Endothelial cell of umbilical vein (primary cell): ENCODE measurements at regions not wholly inside any gene's neighbourhood (a gene's known extent, or its start where the extent isn't known, plus 50 kb on each side); places are given as distances from the start of the nearest gene placed in this dataset.

Experiments used
- BruUV-seq: library from RNA; stranded (reverse); fragments of 400-500 nt; replicated peaks from 2 replicates; lab custom pipeline; 2021; lab: Mats Ljungman, UMichigan
- CTCF ChIA-PET: fragments of 300-600, 350-600 bp; sonication (Branson Sonifier 250); formaldehyde crosslinking; loops from one replicate; lab custom pipeline; 2021; ENCODE audit warnings: antibody characterized with exemption, inconsistent platforms; lab: Charles Lee
- POLR2A ChIA-PET: fragments of 300-600, 350-600 bp; sonication (Branson Sonifier 250); formaldehyde crosslinking; loops from one replicate; lab custom pipeline; 2021; ENCODE audit warnings: antibody characterized with exemption, inconsistent platforms; lab: Charles Lee
- DNase-seq: peaks from one replicate; pipeline ENCODE4 v3.0.0-alpha.2; 2011; ENCODE audit warnings: low read depth, low spot score
- FAIRE-seq: peaks from 2 replicates; lab custom pipeline; 2011; peaks lifted over from hg19 to GRCh38; lab: Jason Lieb, UNC
- H2AFZ ChIP-seq: 2 replicates; pipeline ENCODE4 v1.6.0; 2012; ENCODE audit warnings: low read depth, low read length, control low read depth, inconsistent platforms
- H3K27ac ChIP-seq: 2 replicates; pipeline ENCODE4 v1.5.1; 2011; ENCODE audit warnings: low read depth, mild to moderate bottlenecking, control low read depth, low read length, moderate library complexity; ENCODE audit not compliant: insufficient read depth
- H3K27me3 ChIP-seq, 2 experiments: 2 replicates each; pipeline versions ENCODE4 v1.6.0 to v1.6.1; 2011; ENCODE audit warnings: low read length in 2 of 2, mixed read lengths in 1 of 2; ENCODE audit not compliant: control insufficient read depth in 2 of 2, insufficient read depth in 2 of 2
- H3K36me3 ChIP-seq, 2 experiments: 2 replicates in 1 of 2; 3 replicates in 1 of 2; pipeline ENCODE4 v1.5.1; 2011; ENCODE audit warnings: low read length in 2 of 2, mild to moderate bottlenecking in 1 of 2, moderate library complexity in 1 of 2; ENCODE audit not compliant: control insufficient read depth in 2 of 2, insufficient read depth in 2 of 2; ENCODE audit errors: extremely low read depth in 1 of 2
- H3K4me1 ChIP-seq: 3 replicates; pipeline ENCODE4 v1.5.1; 2011; ENCODE audit warnings: mild to moderate bottlenecking, low read length; ENCODE audit not compliant: control insufficient read depth, insufficient read depth; ENCODE audit errors: extremely low read depth
- H3K4me2 ChIP-seq: 2 replicates; pipeline ENCODE4 v1.6.1; 2011; ENCODE audit warnings: low read length, control low read depth, mixed read lengths; ENCODE audit not compliant: insufficient read depth
- H3K4me3 ChIP-seq, 3 experiments: fragments of 200-600 bp in 1 of 3; sonication (generic), shearing (Covaris generic) in 1 of 3; replicated peaks in 1 of 3; 2 replicates each; pipeline ENCODE4 v1.5.1; 2011 to 2016; ENCODE audit warnings: control low read depth in 3 of 3, low read length in 3 of 3, mild to moderate bottlenecking in 2 of 3, inconsistent platforms in 1 of 3, low read depth in 1 of 3, moderate library complexity in 1 of 3; ENCODE audit not compliant: insufficient read depth in 1 of 3
- H3K79me2 ChIP-seq: 2 replicates; pipeline ENCODE4 v1.6.0; 2012; ENCODE audit warnings: low read length, inconsistent platforms; ENCODE audit not compliant: control insufficient read depth, insufficient read depth
- H3K9ac ChIP-seq: replicated peaks from 2 replicates; pipeline ENCODE3; 2011; ENCODE audit warnings: low read length, control low read depth; ENCODE audit not compliant: insufficient read depth; ENCODE audit errors: extremely low read depth
- H3K9me1 ChIP-seq: replicated peaks from 3 replicates; pipeline ENCODE4 v1.6.0; 2011; ENCODE audit warnings: mild to moderate bottlenecking, low read length; ENCODE audit not compliant: control insufficient read depth, insufficient read depth; ENCODE audit errors: extremely low read depth
- H3K9me3 ChIP-seq: replicated peaks from 2 replicates; pipeline ENCODE4 v1.5.1; 2012; ENCODE audit warnings: low read length, inconsistent platforms; ENCODE audit not compliant: control insufficient read depth, insufficient read depth
- H4K20me1 ChIP-seq: replicated peaks from 2 replicates; pipeline ENCODE3; 2011; ENCODE audit warnings: mild to moderate bottlenecking, low read length; ENCODE audit not compliant: control insufficient read depth, insufficient read depth; ENCODE audit errors: extremely low read depth
- EZH2 ChIP-seq: IDR thresholded peaks from 2 replicates; pipeline ENCODE4 v1.6.1; 2012; ENCODE audit warnings: borderline replicate concordance, low read depth, mild to moderate bottlenecking, moderate library complexity, low read length, inconsistent platforms; ENCODE audit not compliant: severe bottlenecking
- GATA2 ChIP-seq: IDR thresholded peaks from 2 replicates; pipeline ENCODE4 v1.7.0; 2011; ENCODE audit warnings: low read depth, mild to moderate bottlenecking, moderate library complexity, mixed read lengths, low read length; ENCODE audit not compliant: insufficient read length, insufficient read depth
- POLR2AphosphoS5 ChIP-seq: IDR thresholded peaks from 2 replicates; pipeline ENCODE4 v1.6.1; 2012; ENCODE audit warnings: low read depth, mild to moderate bottlenecking, control low read depth, low read length, moderate library complexity; ENCODE audit not compliant: insufficient read depth
- dilution Hi-C: fragments of 300-500 bp; cut with MboI; formaldehyde crosslinking; loops from one replicate; pipeline ENCODE4 v1.15.0; 2019; ENCODE audit warnings: low sequenced_read_pairs; ENCODE audit not compliant: extremely low pct_ligation_motif_present
- intact Hi-C: fragments of 100-400 bp; cut with micrococcal nuclease; formaldehyde crosslinking; loops from one replicate; pipeline ENCODE4 v1.10.0; 2022
- TF ChIP-seq, protein P1 (sequence below), 2 donors: IDR thresholded peaks; 1 replicate in 1 of 2; 2 replicates in 1 of 2; pipeline ENCODE4 v1.5.1; 2011; ENCODE audit warnings: low read length in 2 of 2, mild to moderate bottlenecking in 2 of 2, moderate library complexity in 2 of 2, control low read depth in 1 of 2, inconsistent platforms in 1 of 2, low read depth in 1 of 2; ENCODE audit not compliant: insufficient read depth in 1 of 2; ENCODE audit errors: extremely low read depth in 1 of 2
- TF ChIP-seq, protein P2 (sequence below): IDR thresholded peaks from 2 replicates; pipeline ENCODE4 v1.6.1; 2011; ENCODE audit not compliant: insufficient read depth, insufficient read length

DNA sequence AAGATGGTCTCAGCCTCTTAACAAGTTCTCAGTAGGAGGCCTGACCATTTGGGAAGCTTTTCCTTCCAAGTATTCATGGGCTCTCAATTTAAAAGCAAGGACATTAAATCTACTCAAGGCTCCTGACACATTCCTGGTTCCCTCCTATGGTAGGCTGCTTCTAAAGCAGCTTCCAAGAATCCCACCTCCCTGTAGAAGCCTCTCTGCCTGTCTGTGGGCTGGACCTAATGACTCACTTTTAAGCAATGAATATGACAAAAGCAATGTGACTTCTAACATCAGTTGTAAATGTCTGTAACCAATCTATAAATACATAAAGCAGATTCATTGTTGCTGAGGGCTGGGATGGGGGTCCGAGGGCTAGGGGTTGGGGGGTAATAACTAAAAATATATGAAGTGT is 99.5 kb upstream of the FAM9B start:
- ChIA-PET POLR2A (no interaction called here), CTCF (no interaction called here)
- H3K4me3 ChIP-seq: no peak overlapping the region
- intact Hi-C loops: no loop called here
- H3K36me3 ChIP-seq: no peaks in the 10 kb centered on the region
- H3K27me3 ChIP-seq: no peaks in the 10 kb centered on the region
- dilution Hi-C loops: no loop called here
- H2AFZ ChIP-seq: no peak overlapping the region
- H3K9me1 ChIP-seq: no peaks in the 10 kb centered on the region
- no peaks in the 10 kb centered on the region for H4K20me1 ChIP-seq
- no TSS peak for BruUV-seq
- FAIRE-seq: no peak
- no peak for DNase-seq
- H3K4me1 ChIP-seq: no peaks in the 10 kb centered on the region
- H3K27ac ChIP-seq: no peak overlapping the region
- no peak overlapping the region for H3K9ac ChIP-seq
- no peaks in the 10 kb centered on the region for H3K9me3 ChIP-seq
- H3K79me2 ChIP-seq: no peaks in the 10 kb centered on the region
- no peak overlapping the region for H3K4me2 ChIP-seq
- TF ChIP-seq, protein P1, sequence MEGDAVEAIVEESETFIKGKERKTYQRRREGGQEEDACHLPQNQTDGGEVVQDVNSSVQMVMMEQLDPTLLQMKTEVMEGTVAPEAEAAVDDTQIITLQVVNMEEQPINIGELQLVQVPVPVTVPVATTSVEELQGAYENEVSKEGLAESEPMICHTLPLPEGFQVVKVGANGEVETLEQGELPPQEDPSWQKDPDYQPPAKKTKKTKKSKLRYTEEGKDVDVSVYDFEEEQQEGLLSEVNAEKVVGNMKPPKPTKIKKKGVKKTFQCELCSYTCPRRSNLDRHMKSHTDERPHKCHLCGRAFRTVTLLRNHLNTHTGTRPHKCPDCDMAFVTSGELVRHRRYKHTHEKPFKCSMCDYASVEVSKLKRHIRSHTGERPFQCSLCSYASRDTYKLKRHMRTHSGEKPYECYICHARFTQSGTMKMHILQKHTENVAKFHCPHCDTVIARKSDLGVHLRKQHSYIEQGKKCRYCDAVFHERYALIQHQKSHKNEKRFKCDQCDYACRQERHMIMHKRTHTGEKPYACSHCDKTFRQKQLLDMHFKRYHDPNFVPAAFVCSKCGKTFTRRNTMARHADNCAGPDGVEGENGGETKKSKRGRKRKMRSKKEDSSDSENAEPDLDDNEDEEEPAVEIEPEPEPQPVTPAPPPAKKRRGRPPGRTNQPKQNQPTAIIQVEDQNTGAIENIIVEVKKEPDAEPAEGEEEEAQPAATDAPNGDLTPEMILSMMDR (IDR thresholded peaks at IDR 0.05; ENCODE audit: extremely low read depth in 1 of 2, insufficient read depth in 1 of 2, low read depth in 1 of 2, low read length in 2 of 2): no peak
- TF ChIP-seq GATA2: no peak
- TF ChIP-seq EZH2: no peak

DNA sequence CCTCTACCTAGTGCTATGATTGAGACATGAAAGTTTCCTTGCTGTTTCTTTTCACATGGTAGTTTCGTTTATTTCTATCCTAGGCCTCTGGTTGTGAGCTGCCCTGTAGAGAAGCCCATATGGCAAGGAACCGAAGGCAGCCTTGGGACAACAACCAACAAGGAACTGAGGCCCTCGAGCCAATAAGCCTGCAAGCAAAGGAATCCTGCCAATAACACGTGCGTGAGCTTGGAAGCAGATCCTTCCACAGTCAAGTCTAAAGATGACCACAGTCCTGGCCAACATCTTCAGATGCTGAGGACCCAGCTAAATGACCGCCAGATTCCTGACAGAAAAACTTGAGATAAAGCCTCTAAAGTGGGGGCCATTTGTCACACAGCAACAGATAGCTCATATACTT is 100.4 kb upstream of the FAM9B start:
- H3K9me3 ChIP-seq: no peaks in the 10 kb centered on the region
- intact Hi-C loops (no loop called here), dilution Hi-C loops (no loop called here)
- H3K4me2 ChIP-seq: no peak overlapping the region
- no peak overlapping the region for H3K4me3 ChIP-seq
- no peak overlapping the region for H2AFZ ChIP-seq
- no peak for DNase-seq
- ChIA-PET CTCF (no interaction called here), POLR2A (no interaction called here)
- H3K27me3 ChIP-seq: no peaks in the 10 kb centered on the region
- H4K20me1 ChIP-seq: no peaks in the 10 kb centered on the region
- FAIRE-seq: no peak
- no peaks in the 10 kb centered on the region for H3K4me1 ChIP-seq
- H3K36me3 ChIP-seq: no peaks in the 10 kb centered on the region
- no peak overlapping the region for H3K27ac ChIP-seq
- no TSS peak for BruUV-seq
- H3K79me2 ChIP-seq: no peaks in the 10 kb centered on the region
- H3K9me1 ChIP-seq: no peaks in the 10 kb centered on the region
- no peak overlapping the region for H3K9ac ChIP-seq
- TF ChIP-seq, protein P2, sequence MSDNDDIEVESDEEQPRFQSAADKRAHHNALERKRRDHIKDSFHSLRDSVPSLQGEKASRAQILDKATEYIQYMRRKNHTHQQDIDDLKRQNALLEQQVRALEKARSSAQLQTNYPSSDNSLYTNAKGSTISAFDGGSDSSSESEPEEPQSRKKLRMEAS: no peak
- TF ChIP-seq POLR2AphosphoS5: no peak
